HG02852 (cell line): ENCODE measurements at regions not wholly inside any gene's neighbourhood (a gene's known extent, or its start where the extent isn't known, plus 50 kb on each side); places are given as distances from the start of the nearest gene placed in this dataset.
"Not testable (repeated sequence)": the region's sequence is repeated elsewhere in the genome, so short reads cannot be mapped to it uniquely, and the experiment has no call there.

Source experiments
- ATAC-seq: cut with Tn5 transposase; IDR thresholded peaks from one replicate; pipeline ENCODE4 v1.9.1; 2021; ENCODE audit warnings: mild to moderate bottlenecking, moderate library complexity; ENCODE audit not compliant: unreplicated experiment

- ATAC-seq, result no peak
These were observed 212.8 kb upstream of the ADAMTSL1 start for GRCh38 chr9:18261181-18261580.

- no peak for ATAC-seq
These were observed 210.6 kb upstream of the ADAMTSL1 start for GRCh38 chr9:18263377-18263776.

GRCh38 chr9:18268381-18268780, 205.6 kb upstream of the ADAMTSL1 start:
- ATAC-seq, result no peak

GRCh38 chr9:18269561-18269960, 204.4 kb upstream of the ADAMTSL1 start:
- ATAC-seq, result no peak

GRCh38 chr9:18274693-18275092, 199.3 kb upstream of the ADAMTSL1 start:
- ATAC-seq, result no peak

- ATAC-seq, result no peak
These were observed 198.5 kb upstream of the ADAMTSL1 start for GRCh38 chr9:18275313-18275990.

GRCh38 chr9:18281291-18281690, 192.7 kb upstream of the ADAMTSL1 start:
- no peak for ATAC-seq

- ATAC-seq, result no peak
These were observed 179.7 kb upstream of the ADAMTSL1 start for GRCh38 chr9:18294229-18294628.

- no peak for ATAC-seq
These were observed 177.3 kb upstream of the ADAMTSL1 start for GRCh38 chr9:18296702-18297055.

GRCh38 chr9:18297056-18297841, 176.7 kb upstream of the ADAMTSL1 start:
- ATAC-seq, result no peak

GRCh38 chr9:18299449-18299848, 174.5 kb upstream of the ADAMTSL1 start:
- no peak for ATAC-seq

GRCh38 chr9:18305167-18305806, 168.7 kb upstream of the ADAMTSL1 start:
- ATAC-seq, result not testable (repeated sequence)

- no peak for ATAC-seq
These were observed 159.6 kb upstream of the ADAMTSL1 start for GRCh38 chr9:18314316-18314715.

- ATAC-seq, result no peak
These were observed 156.1 kb upstream of the ADAMTSL1 start for GRCh38 chr9:18317896-18318295.

- no peak for ATAC-seq
These were observed 154.0 kb upstream of the ADAMTSL1 start for GRCh38 chr9:18319918-18320445.

- ATAC-seq, result no peak
These were observed 148.8 kb upstream of the ADAMTSL1 start for GRCh38 chr9:18324928-18325745.

GRCh38 chr9:18325746-18326011, 148.3 kb upstream of the ADAMTSL1 start:
- not testable (repeated sequence) for ATAC-seq

- no peak for ATAC-seq
These were observed 146.8 kb upstream of the ADAMTSL1 start for GRCh38 chr9:18327121-18327520.

- no peak for ATAC-seq
These were observed 143.3 kb upstream of the ADAMTSL1 start for GRCh38 chr9:18330401-18331309.

- ATAC-seq, result no peak
These were observed 142.7 kb upstream of the ADAMTSL1 start for GRCh38 chr9:18331310-18331684.
